ENCODE measurements at regions not wholly inside any gene's neighbourhood (a gene's known extent, or its start where the extent isn't known, plus 50 kb on each side); places are given as distances from the start of the nearest gene placed in this dataset.
"Not testable (repeated sequence)": the region's sequence is repeated elsewhere in the genome, so short reads cannot be mapped to it uniquely, and the experiment has no call there.

GRCh38 chr18:28439870-28440269, 262.9 kb upstream of the CDH2 start:
- Mint-ChIP-seq H3K9me3 (peaks cover 13% of the 10 kb centered on the region), H3K36me3 (ENCODE audit: low read depth) (no peaks in the 10 kb centered on the region), H3K4me3 (no peak overlapping the region), H3K27ac (no peak overlapping the region), H3K4me1 (no peaks in the 10 kb centered on the region), H3K27me3 (no peaks in the 10 kb centered on the region)
- ATAC-seq (replicated peaks) = no peak

- ATAC-seq (replicated peaks) = no peak
- H3K27me3 Mint-ChIP-seq = no peaks in the 10 kb centered on the region
- H3K4me1 Mint-ChIP-seq = no peaks in the 10 kb centered on the region
- H3K36me3 Mint-ChIP-seq (ENCODE audit: low read depth) = no peaks in the 10 kb centered on the region
- H3K9me3 Mint-ChIP-seq = peaks cover 15% of the 10 kb centered on the region
- H3K27ac Mint-ChIP-seq = no peak overlapping the region
- no peak overlapping the region for H3K4me3 Mint-ChIP-seq
These were observed 261.5 kb upstream of the CDH2 start for GRCh38 chr18:28438381-28438780.

DNA sequence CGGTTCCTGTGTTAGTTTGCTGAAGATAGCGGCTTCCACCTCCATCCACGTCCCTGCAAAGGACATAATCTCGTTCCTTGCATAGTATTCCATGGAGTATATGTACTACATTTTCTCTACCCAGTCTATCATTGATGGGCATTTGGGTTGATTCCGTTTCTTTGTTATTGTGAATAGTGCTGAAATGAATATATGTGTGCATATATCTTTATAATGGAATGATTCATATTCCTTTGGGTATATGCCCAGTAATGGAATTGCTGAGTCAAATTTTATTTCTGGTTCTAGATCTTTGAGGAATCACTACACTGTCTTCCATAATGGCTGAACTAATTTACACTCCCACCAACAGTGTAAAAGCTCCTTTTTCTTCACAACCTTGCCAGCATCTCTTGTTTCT, 255.4 kb upstream of the CDH2 start:
- no peak for ATAC-seq (replicated peaks)
- no peak overlapping the region for H3K4me3 Mint-ChIP-seq
- H3K4me1 Mint-ChIP-seq = no peaks in the 10 kb centered on the region
- H3K36me3 Mint-ChIP-seq (ENCODE audit: low read depth) = no peaks in the 10 kb centered on the region
- no peak overlapping the region for H3K27ac Mint-ChIP-seq
- no peaks in the 10 kb centered on the region for H3K27me3 Mint-ChIP-seq
- peaks cover 17% of the 10 kb centered on the region for H3K9me3 Mint-ChIP-seq

DNA sequence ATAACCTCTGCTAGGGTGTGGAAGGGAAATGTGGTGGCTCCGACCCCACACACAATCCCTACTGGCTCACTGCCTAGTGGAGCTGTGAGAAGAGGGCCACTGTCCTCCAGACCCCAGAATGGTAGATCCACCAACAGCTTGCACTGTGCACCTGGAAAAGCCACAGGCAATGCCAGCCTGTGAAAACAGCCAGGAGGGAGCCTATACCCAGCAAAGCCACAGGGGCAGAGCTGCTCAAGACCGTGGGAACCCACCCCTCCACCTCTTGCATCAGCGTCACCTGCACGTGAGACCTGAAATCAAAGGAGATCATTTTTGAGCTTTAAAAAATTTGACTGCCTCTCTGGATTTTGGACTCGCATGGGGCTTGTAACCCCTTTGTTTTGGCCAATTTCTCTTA, 249.0 kb upstream of the CDH2 start:
- no peak overlapping the region for H3K4me3 Mint-ChIP-seq
- no peak for ATAC-seq (replicated peaks)
- H3K27me3 Mint-ChIP-seq = no peaks in the 10 kb centered on the region
- H3K9me3 Mint-ChIP-seq = peaks cover 18% of the 10 kb centered on the region
- no peaks in the 10 kb centered on the region for H3K36me3 Mint-ChIP-seq (ENCODE audit: low read depth)
- no peak overlapping the region for H3K27ac Mint-ChIP-seq
- H3K4me1 Mint-ChIP-seq = no peaks in the 10 kb centered on the region

- Mint-ChIP-seq H3K27me3 (no peaks in the 10 kb centered on the region), H3K4me3 (no peak overlapping the region), H3K27ac (no peak overlapping the region), H3K36me3 (ENCODE audit: low read depth) (no peaks in the 10 kb centered on the region), H3K4me1 (no peaks in the 10 kb centered on the region), H3K9me3 (peaks cover 12% of the 10 kb centered on the region)
- no peak for ATAC-seq (replicated peaks)
These were observed 245.6 kb upstream of the CDH2 start for GRCh38 chr18:28422577-28422976.

DNA sequence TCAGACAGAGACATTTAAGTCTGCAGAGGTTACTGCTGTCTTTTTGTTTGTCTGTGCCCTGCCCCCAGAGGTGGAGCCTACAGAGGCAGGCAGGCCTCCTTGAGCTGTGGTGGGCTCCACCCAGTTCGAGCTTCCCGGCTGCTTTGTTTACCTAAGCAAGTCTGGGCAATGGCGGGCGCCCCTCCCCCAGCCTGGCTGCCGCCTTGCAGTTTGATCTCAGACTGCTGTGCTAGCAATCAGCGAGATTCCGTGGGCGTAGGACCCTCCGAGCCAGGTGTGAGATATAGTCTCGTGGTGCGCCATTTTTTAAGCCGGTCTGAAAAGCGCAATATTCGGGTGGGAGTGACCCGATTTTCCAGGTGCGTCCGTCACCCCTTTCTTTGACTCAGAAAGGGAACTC, 245.0 kb upstream of the CDH2 start:
- H3K36me3 Mint-ChIP-seq (ENCODE audit: low read depth); H3K27ac Mint-ChIP-seq; H3K4me1 Mint-ChIP-seq; ATAC-seq (replicated peaks); H3K27me3 Mint-ChIP-seq; H3K9me3 Mint-ChIP-seq; H3K4me3 Mint-ChIP-seq: not testable (repeated sequence)

DNA sequence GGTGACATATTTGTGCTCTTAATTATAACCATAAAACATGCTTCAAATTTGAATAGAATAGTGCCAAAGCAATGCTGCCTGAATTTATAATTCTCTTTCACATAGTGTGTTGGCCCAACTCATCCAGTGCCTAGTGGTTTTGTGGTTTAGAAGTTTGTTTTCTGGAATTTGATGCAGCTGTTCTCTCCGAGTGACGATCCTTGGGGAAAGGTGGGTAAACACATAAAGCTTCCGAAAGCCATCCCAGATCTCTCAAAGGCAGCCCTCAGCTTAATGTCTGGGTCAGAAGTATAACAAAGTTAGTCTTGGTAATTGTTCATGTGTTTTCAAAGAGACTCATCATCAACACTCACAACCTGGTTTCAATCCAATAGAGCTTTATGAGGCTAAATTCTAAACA, 235.6 kb upstream of the CDH2 start:
- ATAC-seq (replicated peaks) = no peak
- peaks cover 12% of the 10 kb centered on the region for H3K9me3 Mint-ChIP-seq
- no peak overlapping the region for H3K4me3 Mint-ChIP-seq
- H3K27me3 Mint-ChIP-seq = no peaks in the 10 kb centered on the region
- H3K4me1 Mint-ChIP-seq = no peaks in the 10 kb centered on the region
- no peak overlapping the region for H3K27ac Mint-ChIP-seq
- no peaks in the 10 kb centered on the region for H3K36me3 Mint-ChIP-seq (ENCODE audit: low read depth)

- no peaks in the 10 kb centered on the region for H3K4me1 Mint-ChIP-seq
- no peaks in the 10 kb centered on the region for H3K27me3 Mint-ChIP-seq
- H3K36me3 Mint-ChIP-seq (ENCODE audit: low read depth) = no peaks in the 10 kb centered on the region
- H3K4me3 Mint-ChIP-seq = no peak overlapping the region
- no peak for ATAC-seq (replicated peaks)
- no peak overlapping the region for H3K27ac Mint-ChIP-seq
- peaks cover 12% of the 10 kb centered on the region for H3K9me3 Mint-ChIP-seq
These were observed 234.9 kb upstream of the CDH2 start for GRCh38 chr18:28411806-28412205.

- peaks cover 7% of the 10 kb centered on the region for H3K9me3 Mint-ChIP-seq
These were observed 232.9 kb upstream of the CDH2 start for GRCh38 chr18:28409811-28410210.

DNA sequence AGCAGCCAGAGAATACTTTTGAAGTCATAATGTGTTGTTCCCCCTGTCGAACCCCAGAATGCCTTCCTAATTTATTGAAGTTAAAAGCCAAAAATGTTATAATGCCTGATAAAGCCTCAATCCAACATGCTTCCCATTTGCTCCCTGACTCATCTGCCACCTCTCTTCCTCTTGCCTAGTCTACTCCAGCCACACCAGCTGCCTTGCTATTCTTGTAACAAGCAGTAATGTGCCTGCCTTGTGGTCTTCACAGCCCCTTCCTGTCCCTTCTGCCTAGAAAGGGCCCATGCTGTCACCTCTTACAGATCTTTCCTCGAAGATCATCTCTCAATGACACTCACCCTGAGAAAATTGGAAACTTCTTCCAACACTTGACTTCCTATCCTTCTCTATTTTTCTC, 231.6 kb upstream of the CDH2 start:
- peaks cover 7% of the 10 kb centered on the region for H3K9me3 Mint-ChIP-seq
- no peak overlapping the region for H3K4me3 Mint-ChIP-seq

More at GRCh38 chr18:28409811-28410210, 232.9 kb upstream of the CDH2 start:
- Mint-ChIP-seq H3K4me3 (no peak overlapping the region), H3K36me3 (ENCODE audit: low read depth) (no peaks in the 10 kb centered on the region), H3K27me3 (no peaks in the 10 kb centered on the region), H3K27ac (no peak overlapping the region), H3K4me1 (no peaks in the 10 kb centered on the region)
- no peak for ATAC-seq (replicated peaks)

GRCh38 chr18:28407681-28408080, 230.8 kb upstream of the CDH2 start:
- Mint-ChIP-seq H3K9me3 (peaks cover 7% of the 10 kb centered on the region), H3K27ac (no peak overlapping the region), H3K36me3 (ENCODE audit: low read depth) (no peaks in the 10 kb centered on the region), H3K4me3 (no peak overlapping the region), H3K4me1 (no peaks in the 10 kb centered on the region), H3K27me3 (no peaks in the 10 kb centered on the region)
- no peak for ATAC-seq (replicated peaks)

More for the DNA sequence above, 231.6 kb upstream of the CDH2 start:
- Mint-ChIP-seq H3K36me3 (ENCODE audit: low read depth) (no peaks in the 10 kb centered on the region), H3K4me1 (no peaks in the 10 kb centered on the region), H3K27ac (no peak overlapping the region), H3K27me3 (no peaks in the 10 kb centered on the region)
- ATAC-seq (replicated peaks) = no peak

GRCh38 chr18:28406533-28406932, 229.6 kb upstream of the CDH2 start:
- no peak overlapping the region for H3K4me3 Mint-ChIP-seq
- no peaks in the 10 kb centered on the region for H3K4me1 Mint-ChIP-seq
- H3K36me3 Mint-ChIP-seq (ENCODE audit: low read depth) = no peaks in the 10 kb centered on the region
- ATAC-seq (replicated peaks) = no peak
- H3K9me3 Mint-ChIP-seq = peaks cover 14% of the 10 kb centered on the region
- no peak overlapping the region for H3K27ac Mint-ChIP-seq
- no peaks in the 10 kb centered on the region for H3K27me3 Mint-ChIP-seq

GRCh38 chr18:28404694-28405093, 227.8 kb upstream of the CDH2 start:
- no peak overlapping the region for H3K27ac Mint-ChIP-seq
- no peaks in the 10 kb centered on the region for H3K36me3 Mint-ChIP-seq (ENCODE audit: low read depth)

DNA sequence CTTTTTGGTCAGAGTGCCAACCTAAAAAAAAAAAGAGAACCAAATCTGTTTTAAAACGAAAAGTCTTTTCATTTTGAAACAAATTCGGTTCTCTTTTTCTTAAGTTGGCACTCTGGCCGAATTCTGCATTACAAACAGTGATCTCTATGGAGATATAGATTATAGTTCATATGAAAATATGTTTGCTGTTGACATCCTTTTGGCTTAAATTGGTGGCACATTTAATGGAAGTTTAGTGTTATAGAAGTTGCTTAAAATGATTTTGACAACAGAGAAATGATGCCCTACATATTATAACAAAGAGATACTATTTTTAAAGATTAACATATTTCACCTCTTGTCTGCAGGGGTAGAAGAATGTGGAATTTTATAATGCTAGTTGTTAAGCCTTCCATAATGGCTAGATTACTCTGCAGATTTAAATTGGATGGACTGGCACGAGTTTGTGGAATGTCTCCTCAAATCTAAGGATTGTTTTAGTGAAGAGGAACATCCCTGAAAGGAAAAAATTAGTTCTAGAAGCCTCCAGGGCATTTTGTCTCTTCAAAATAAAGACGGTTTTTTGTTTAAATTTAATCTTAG, 222.9 kb upstream of the CDH2 start:
- H3K9me3 Mint-ChIP-seq = peaks cover 14% of the 10 kb centered on the region
- no peaks in the 10 kb centered on the region for H3K36me3 Mint-ChIP-seq (ENCODE audit: low read depth)
- H3K27me3 Mint-ChIP-seq = no peaks in the 10 kb centered on the region
- no peak overlapping the region for H3K27ac Mint-ChIP-seq
- no peak for ATAC-seq (replicated peaks)
- H3K4me3 Mint-ChIP-seq = no peak overlapping the region
- H3K4me1 Mint-ChIP-seq = no peaks in the 10 kb centered on the region

More at GRCh38 chr18:28404694-28405093, 227.8 kb upstream of the CDH2 start:
- H3K4me1 Mint-ChIP-seq = no peaks in the 10 kb centered on the region
- H3K27me3 Mint-ChIP-seq = no peaks in the 10 kb centered on the region
- no peak for ATAC-seq (replicated peaks)
- no peak overlapping the region for H3K4me3 Mint-ChIP-seq
- peaks cover 10% of the 10 kb centered on the region for H3K9me3 Mint-ChIP-seq

- ATAC-seq (replicated peaks) = no peak
- Mint-ChIP-seq H3K27ac (no peak overlapping the region), H3K36me3 (ENCODE audit: low read depth) (no peaks in the 10 kb centered on the region), H3K4me1 (no peaks in the 10 kb centered on the region), H3K9me3 (peaks cover 24% of the 10 kb centered on the region), H3K4me3 (no peak overlapping the region), H3K27me3 (no peaks in the 10 kb centered on the region)
These were observed 221.5 kb upstream of the CDH2 start for GRCh38 chr18:28398471-28398870.

DNA sequence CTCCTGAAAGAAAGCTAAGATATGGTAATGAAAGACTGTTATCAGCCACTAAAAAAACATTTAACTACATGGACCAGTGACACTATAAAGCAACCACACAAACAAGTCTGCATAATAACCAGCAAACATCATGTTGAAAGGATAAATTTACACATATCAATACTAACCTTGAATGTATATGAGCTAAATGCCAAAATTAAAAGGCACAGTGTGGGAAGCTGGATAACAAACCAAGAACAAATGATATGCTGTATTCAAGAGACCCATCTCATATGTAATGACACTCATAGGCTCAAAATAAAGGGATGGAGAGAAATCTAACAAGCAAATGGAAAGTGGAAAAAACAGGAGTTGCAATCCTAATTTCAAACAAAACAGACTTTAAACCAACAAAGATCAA, 213.1 kb upstream of the CDH2 start:
- no peak for ATAC-seq (replicated peaks)
- Mint-ChIP-seq H3K27me3 (no peaks in the 10 kb centered on the region), H3K4me3 (no peak overlapping the region), H3K36me3 (ENCODE audit: low read depth) (no peaks in the 10 kb centered on the region), H3K4me1 (no peaks in the 10 kb centered on the region), H3K9me3 (peaks cover 33% of the 10 kb centered on the region), H3K27ac (no peak overlapping the region)

All from activated T-helper 17 cell treated with anti-CD3 and anti-CD28 coated beads, Interleukin-2, amount 50 U/mL, for 72 hours (primary cell).